Left forelimb (tissue), 1 donor: ENCODE measurements at regions not wholly inside any gene's neighbourhood (a gene's known extent, or its start where the extent isn't known, plus 50 kb on each side); places are given as distances from the start of the nearest gene placed in this dataset.

Source experiments
- DNase-seq: peaks from one replicate; pipeline ENCODE4 v3.0.0-alpha.2; 2018; ENCODE audit warnings: low spot score

DNA sequence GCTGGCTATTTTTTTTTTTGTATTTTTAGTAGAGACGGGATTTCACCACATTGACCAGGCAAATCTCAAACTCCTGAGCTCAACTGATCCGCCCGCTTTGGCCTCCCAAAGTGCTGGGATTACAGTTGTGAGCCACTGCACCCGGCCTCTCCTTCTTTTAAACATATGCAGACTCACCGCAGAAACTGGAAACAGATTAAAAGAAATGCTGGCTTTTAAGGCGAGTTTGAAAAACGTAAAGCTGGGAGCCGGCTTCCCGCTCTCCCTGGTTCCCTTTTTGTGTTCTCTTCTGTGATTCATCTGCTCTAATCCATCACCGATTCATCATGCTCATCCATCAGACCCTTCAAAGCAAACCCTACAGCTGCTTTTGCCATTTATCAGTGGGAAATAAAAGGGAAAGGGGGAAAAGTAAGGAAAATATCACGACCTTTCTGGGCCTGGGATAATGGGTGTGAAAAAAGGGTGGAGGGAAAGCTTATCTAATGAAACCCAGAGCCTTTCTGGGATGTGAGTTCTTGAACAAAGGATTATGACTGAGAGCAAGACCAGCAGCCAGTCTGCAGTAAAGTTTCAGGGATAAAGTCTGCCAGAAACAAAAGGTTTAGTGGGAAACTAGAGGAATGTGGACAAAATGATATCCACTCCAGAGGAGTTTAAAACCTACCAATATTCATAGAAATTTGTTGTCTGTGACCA, 92.3 kb upstream of the LRIG1 start:
- no peak for DNase-seq

- no peak for DNase-seq
Measured at GRCh38 chr3:66593978-66594377, 93.2 kb upstream of the LRIG1 start.

DNA sequence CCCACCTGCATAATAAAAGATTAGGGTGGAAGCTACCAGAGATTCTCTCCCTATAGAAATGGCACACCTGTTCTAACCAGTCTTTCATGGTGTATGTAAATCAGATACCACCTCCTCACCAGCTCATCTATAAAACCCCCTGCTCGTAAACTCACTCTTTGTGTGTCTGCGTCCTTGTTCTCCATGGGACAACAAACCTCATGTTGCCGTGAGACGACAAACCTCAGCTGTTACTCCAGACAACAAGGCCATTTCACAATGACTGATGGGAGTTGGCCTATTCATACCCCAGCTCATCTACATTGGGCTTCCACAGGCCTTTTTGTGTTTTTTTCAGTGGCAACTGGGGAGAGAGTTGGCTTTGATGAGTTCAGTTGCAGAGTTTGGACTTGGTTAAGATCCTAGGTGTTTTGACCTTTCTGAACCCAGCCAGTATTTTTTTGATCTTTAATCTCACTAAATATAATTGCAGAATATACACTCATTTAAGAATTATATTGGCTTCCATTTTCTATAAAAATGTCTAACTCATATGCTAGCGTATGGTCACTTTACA, 96.6 kb upstream of the LRIG1 start:
- DNase-seq = no peak

DNA sequence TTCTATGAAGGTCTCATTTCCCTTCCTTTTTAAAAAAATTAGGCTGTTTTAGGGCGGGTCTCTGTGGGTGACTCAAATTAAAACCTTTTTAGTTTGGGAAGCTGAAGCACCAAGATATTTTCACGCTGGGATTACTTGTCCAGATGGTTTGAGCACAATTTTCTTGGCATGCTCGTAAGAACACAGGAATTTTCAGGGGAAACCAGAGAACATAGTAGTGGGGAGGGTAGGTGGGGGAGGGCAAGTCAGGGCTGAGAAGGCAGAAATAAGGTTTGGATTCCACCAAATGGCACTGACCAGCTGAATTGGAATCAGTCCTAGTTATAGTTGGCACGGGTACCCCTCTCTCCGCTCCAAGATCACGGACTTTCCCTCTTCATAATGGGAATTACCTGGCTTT, 97.3 kb upstream of the LRIG1 start:
- peak; percentile 71 for DNase-seq

DNA sequence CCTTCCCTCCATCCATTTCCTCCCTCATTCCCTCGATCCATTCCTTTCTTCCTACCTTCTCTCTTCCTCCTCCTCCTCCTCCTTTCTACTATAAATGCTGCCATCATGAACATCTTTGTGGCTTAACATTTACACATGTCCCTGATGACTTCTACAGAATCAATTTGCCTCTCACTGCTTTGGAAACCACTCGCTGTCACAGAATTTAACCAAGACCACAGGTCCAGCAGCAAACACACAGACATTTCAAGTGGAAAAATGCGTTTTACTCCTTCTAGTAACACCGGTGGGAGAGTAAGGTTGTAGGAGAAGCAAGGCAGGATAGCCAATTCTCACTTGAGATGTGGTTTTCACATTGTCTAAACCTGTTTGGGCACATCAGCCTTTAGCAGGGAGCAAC, 101.4 kb upstream of the LRIG1 start:
- DNase-seq = no peak

DNA sequence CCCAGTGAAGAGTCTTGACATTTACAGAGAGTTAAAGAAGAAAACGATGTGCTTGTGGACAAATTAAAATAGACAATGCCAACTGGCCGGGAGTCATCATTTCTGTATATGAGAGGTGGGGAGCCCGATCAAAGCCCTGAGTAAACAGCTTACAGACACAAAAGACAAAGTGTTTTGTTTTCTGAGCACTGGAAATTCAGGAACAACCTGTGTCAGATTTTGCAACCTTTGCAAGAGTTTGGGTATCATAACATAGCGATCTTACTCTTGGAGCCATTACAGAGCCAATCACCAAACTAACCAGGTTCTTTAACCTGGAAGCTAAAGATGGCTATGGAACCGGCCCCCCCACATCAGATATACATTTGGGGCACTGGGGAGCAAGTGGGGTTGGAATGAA, 101.9 kb upstream of the LRIG1 start:
- DNase-seq = no peak

- DNase-seq = no peak
Measured at GRCh38 chr3:66603151-66603611, 102.4 kb upstream of the LRIG1 start.

GRCh38 chr3:66604481-66604880, 103.7 kb upstream of the LRIG1 start:
- no peak for DNase-seq

- no peak for DNase-seq
Measured at GRCh38 chr3:66606126-66606525, 105.3 kb upstream of the LRIG1 start.

DNA sequence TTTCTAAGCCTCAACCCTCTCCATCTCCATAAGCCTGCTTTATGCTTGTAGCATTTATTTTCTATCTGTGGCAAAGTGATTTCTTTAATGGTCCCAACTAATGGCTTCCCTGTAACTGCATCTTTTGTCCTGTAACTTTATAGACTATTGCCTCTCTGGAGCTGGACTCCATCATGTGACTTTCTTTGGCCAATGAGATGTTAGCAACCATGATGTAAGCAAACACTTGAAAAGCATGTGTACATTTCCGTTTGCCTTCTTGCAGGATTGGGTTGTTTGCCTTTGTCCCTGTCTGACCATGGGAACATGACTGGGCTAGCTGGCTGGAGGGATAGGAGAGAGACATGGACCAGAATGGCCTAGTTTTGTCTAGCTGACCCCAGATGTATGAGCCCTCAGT, 106.0 kb upstream of the LRIG1 start:
- no peak for DNase-seq

GRCh38 chr3:66609660-66610561, 109.1 kb upstream of the LRIG1 start:
- peak; percentile 71 for DNase-seq

DNA sequence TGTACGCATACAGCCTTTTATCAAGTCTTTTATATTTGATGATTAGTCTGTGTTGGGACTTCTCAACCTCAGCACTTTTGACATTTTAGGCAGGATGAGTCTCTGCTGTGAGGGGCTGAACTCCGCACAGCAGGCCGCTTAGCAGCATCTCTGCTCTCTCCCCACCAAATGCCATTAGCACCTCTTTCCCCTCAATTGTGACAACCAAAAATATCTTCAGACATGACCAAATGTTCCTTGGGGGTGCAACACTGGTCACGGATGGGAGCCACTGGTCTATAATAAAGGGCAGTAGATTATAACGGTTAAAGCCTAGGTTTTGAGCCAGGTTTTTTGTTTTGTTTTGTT, 109.7 kb upstream of the LRIG1 start:
- DNase-seq = no peak

GRCh38 chr3:66615643-66616301, 115.0 kb upstream of the LRIG1 start:
- DNase-seq = no peak

DNA sequence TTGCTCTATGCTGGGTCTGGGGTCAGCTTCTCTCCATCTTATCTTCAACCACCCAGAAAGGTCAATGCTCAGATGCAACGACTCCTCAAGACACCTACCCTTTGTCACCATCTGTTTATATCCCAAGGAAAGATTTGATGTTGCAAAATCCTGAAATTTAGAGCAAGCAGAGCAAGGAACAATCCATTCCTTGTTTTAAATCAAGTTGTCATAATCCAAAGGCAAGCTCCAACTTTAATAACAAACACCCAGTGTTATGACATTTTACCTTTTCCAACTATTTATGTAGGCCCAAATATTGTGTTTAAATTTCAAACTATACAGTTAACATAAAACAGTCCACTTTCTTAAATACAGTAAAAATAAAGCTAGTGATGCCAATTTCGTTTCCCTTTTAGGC, 116.5 kb upstream of the LRIG1 start:
- no peak for DNase-seq

DNA sequence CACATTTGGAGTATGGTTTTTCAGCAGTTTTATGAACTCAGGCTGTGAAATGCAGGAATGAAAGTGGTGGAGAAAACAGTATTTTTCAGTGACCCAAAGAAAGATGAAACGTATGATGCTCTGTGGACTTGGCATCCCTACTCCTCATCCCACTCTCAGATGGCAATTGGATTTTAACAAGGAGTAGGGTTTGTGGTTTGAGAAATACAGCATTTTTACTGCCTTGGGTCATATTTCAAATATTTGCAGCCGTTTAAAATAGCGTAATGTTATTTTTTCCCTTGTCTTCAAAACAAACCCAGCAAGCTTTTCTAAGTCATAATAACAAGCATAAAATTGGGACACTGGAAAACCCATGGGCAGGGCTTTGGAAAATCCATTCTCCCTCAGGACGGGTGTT, 117.2 kb upstream of the LRIG1 start:
- DNase-seq = no peak

- no peak for DNase-seq
Measured at GRCh38 chr3:66620296-66620695, 119.5 kb upstream of the LRIG1 start.

- DNase-seq = no peak
Measured at GRCh38 chr3:66622756-66623457, 122.1 kb upstream of the LRIG1 start.

- DNase-seq = no peak
Measured at GRCh38 chr3:66625505-66626216, 124.8 kb upstream of the LRIG1 start.

DNA sequence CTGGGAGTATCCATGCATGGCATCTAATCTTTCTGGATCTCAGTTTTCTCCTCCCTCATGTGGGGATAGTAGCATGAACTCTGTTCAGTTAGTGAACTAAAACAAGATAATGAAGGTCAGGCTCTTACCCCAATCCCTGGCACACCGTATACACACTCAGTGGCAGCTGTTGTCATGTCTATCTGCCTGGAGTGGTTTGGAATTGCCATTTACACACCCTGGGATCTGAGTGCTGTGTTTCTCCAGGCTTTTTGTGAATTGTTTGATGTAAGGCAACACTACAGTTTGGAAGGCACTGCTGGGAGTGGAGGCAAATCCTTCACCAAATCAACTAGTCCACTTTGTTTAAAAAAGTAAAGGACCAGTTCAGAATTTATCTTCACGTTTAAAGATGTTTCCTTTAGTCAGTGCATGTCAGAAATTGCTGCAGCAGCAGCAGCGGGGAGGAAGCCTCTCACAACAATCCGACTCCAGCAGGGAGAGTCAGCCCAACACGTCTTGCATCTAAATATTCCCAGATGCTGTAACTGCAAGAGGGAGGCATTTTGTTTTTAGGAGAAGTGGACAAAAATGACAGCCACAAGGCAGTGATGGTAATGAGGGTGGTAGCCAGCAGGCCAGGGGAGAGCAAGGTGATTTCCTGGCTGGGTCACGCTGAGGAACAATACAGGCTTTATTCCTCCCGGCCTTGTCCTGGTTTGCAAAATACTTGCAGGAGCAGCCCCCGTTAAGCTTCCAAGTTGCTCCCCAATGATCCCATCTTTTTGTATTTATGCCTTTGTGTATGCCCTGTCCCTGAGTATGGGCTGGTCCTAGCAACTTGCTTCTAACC, 128.5 kb upstream of the LRIG1 start:
- no peak for DNase-seq

GRCh38 chr3:66629982-66630368, 129.2 kb upstream of the LRIG1 start:
- DNase-seq = no peak
